ENCODE measurements at regions not wholly inside any gene's neighbourhood (a gene's known extent, or its start where the extent isn't known, plus 50 kb on each side); places are given as distances from the start of the nearest gene placed in this dataset.

DNA sequence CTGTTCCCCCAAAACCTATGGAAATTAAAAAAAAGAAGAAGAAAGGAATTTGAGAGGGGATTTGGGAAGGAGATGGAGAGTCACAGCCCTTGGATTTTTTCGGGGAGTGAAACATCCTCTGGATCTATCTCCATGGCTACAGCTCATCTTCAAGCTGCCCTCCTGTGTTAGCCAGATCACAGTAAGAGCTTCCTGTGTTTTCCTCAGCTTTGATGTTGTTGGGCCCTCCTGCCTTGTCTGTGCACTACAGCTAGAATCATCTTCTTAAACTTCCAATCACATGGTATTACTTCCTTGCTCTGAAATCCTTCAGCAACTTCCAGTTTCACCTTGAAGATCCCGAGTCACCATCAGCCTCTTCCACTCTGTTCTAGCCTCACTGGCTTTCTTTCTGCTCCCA, 207.8 kb upstream of the ZFP64 start:
- TF ChIP-seq ZNF423 (CRISPR knock-in tag; IDR thresholded peaks at IDR 0.05) (no peak), ZNF121 (CRISPR knock-in tag; IDR thresholded peaks at IDR 0.05) (no peak), TCF7 (CRISPR knock-in tag; IDR thresholded peaks at IDR 0.05; ENCODE audit: low read depth) (no peak), TEAD4 (CRISPR knock-in tag; IDR thresholded peaks at IDR 0.05) (no peak), ZNF396 (CRISPR knock-in tag; IDR thresholded peaks at IDR 0.05; ENCODE audit: borderline replicate concordance) (no peak), ELF4 (CRISPR knock-in tag; IDR thresholded peaks at IDR 0.05; ENCODE audit: low read depth) (no peak), CBFB (CRISPR knock-in tag; IDR thresholded peaks at IDR 0.05; ENCODE audit: low read depth) (no peak), EMX1 (CRISPR knock-in tag; IDR thresholded peaks at IDR 0.05) (no peak)
- TF ChIP-seq, protein P1, sequence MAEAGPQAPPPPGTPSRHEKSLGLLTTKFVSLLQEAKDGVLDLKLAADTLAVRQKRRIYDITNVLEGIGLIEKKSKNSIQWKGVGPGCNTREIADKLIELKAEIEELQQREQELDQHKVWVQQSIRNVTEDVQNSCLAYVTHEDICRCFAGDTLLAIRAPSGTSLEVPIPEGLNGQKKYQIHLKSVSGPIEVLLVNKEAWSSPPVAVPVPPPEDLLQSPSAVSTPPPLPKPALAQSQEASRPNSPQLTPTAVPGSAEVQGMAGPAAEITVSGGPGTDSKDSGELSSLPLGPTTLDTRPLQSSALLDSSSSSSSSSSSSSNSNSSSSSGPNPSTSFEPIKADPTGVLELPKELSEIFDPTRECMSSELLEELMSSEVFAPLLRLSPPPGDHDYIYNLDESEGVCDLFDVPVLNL (CRISPR knock-in tag; IDR thresholded peaks at IDR 0.05; ENCODE audit: borderline replicate concordance, low read depth), result no peak
- TF ChIP-seq, protein P2, sequence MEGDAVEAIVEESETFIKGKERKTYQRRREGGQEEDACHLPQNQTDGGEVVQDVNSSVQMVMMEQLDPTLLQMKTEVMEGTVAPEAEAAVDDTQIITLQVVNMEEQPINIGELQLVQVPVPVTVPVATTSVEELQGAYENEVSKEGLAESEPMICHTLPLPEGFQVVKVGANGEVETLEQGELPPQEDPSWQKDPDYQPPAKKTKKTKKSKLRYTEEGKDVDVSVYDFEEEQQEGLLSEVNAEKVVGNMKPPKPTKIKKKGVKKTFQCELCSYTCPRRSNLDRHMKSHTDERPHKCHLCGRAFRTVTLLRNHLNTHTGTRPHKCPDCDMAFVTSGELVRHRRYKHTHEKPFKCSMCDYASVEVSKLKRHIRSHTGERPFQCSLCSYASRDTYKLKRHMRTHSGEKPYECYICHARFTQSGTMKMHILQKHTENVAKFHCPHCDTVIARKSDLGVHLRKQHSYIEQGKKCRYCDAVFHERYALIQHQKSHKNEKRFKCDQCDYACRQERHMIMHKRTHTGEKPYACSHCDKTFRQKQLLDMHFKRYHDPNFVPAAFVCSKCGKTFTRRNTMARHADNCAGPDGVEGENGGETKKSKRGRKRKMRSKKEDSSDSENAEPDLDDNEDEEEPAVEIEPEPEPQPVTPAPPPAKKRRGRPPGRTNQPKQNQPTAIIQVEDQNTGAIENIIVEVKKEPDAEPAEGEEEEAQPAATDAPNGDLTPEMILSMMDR (IDR thresholded peaks at IDR 0.05), result no peak
- TF ChIP-seq, protein P3, sequence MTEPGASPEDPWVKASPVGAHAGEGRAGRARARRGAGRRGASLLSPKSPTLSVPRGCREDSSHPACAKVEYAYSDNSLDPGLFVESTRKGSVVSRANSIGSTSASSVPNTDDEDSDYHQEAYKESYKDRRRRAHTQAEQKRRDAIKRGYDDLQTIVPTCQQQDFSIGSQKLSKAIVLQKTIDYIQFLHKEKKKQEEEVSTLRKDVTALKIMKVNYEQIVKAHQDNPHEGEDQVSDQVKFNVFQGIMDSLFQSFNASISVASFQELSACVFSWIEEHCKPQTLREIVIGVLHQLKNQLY (CRISPR knock-in tag; IDR thresholded peaks at IDR 0.05), result no peak
- TF ChIP-seq, protein P4, sequence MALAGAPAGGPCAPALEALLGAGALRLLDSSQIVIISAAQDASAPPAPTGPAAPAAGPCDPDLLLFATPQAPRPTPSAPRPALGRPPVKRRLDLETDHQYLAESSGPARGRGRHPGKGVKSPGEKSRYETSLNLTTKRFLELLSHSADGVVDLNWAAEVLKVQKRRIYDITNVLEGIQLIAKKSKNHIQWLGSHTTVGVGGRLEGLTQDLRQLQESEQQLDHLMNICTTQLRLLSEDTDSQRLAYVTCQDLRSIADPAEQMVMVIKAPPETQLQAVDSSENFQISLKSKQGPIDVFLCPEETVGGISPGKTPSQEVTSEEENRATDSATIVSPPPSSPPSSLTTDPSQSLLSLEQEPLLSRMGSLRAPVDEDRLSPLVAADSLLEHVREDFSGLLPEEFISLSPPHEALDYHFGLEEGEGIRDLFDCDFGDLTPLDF (CRISPR knock-in tag; IDR thresholded peaks at IDR 0.05), result no peak
- POLR2A ChIA-PET, result no interaction called here
- no peaks in the 10 kb centered on the region for H3K4me1 Mint-ChIP-seq
- no peaks in the 10 kb centered on the region for H3K36me3 Mint-ChIP-seq
- H3K4me3 Mint-ChIP-seq, result no peak overlapping the region
- no peak overlapping the region for H3K27ac Mint-ChIP-seq
- CTCF ChIA-PET, result no interaction called here
- 0 out of 2 replicates have a peak, but pooled peaks cover 3% of the 10 kb centered on the region for H3K27me3 Mint-ChIP-seq (ENCODE audit: low read depth)
- 0 out of 2 replicates have a peak, but pooled peaks cover 3% of the 10 kb centered on the region for H3K9me3 Mint-ChIP-seq
- DNase-seq (ENCODE audit: low spot score) (no peak), ATAC-seq (no peak)

DNA sequence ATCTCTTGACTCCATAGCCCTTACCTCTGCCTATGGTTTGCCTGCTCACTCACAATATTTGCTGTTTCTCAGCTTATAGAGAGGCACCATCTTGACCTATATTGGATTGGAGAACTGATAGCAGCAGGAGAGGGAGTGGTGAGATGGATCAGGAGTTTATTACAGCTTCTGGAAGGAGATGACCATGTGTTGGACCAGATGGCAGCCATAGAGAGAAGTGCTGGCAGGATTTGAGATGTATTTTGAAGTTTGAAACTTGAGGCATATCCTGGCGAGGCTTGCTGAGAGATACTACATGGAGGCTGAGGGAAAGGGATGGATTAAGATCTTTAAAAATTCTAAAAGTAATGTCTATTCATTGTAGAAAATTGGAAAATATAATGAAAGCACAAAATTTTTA, 198.0 kb upstream of the ZFP64 start:
- H3K27me3 Mint-ChIP-seq (ENCODE audit: low read depth), result no peaks in the 10 kb centered on the region
- TF ChIP-seq, protein P5, sequence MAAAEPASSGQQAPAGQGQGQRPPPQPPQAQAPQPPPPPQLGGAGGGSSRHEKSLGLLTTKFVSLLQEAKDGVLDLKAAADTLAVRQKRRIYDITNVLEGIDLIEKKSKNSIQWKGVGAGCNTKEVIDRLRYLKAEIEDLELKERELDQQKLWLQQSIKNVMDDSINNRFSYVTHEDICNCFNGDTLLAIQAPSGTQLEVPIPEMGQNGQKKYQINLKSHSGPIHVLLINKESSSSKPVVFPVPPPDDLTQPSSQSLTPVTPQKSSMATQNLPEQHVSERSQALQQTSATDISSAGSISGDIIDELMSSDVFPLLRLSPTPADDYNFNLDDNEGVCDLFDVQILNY (CRISPR knock-in tag; IDR thresholded peaks at IDR 0.05), result no peak
- no peak for TF ChIP-seq JUN (CRISPR knock-in tag; IDR thresholded peaks at IDR 0.05)
- TF ChIP-seq, protein P6, sequence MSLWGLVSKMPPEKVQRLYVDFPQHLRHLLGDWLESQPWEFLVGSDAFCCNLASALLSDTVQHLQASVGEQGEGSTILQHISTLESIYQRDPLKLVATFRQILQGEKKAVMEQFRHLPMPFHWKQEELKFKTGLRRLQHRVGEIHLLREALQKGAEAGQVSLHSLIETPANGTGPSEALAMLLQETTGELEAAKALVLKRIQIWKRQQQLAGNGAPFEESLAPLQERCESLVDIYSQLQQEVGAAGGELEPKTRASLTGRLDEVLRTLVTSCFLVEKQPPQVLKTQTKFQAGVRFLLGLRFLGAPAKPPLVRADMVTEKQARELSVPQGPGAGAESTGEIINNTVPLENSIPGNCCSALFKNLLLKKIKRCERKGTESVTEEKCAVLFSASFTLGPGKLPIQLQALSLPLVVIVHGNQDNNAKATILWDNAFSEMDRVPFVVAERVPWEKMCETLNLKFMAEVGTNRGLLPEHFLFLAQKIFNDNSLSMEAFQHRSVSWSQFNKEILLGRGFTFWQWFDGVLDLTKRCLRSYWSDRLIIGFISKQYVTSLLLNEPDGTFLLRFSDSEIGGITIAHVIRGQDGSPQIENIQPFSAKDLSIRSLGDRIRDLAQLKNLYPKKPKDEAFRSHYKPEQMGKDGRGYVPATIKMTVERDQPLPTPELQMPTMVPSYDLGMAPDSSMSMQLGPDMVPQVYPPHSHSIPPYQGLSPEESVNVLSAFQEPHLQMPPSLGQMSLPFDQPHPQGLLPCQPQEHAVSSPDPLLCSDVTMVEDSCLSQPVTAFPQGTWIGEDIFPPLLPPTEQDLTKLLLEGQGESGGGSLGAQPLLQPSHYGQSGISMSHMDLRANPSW (CRISPR knock-in tag; conservative IDR thresholded peaks at IDR 0.05; ENCODE audit: low read depth), result no peak
- no peak for TF ChIP-seq NFE2L1 (CRISPR knock-in tag; IDR thresholded peaks at IDR 0.05)
- TF ChIP-seq FOXJ3 (CRISPR knock-in tag; IDR thresholded peaks at IDR 0.05; ENCODE audit: borderline replicate concordance), result no peak
- TF ChIP-seq RORB (CRISPR knock-in tag; IDR thresholded peaks at IDR 0.05), result no peak
- TF ChIP-seq NFYB (CRISPR knock-in tag; conservative IDR thresholded peaks at IDR 0.05; ENCODE audit: low read depth), result no peak
- TF ChIP-seq TP53 (CRISPR knock-in tag; IDR thresholded peaks at IDR 0.05), result no peak
- TF ChIP-seq, protein P3 (CRISPR knock-in tag; IDR thresholded peaks at IDR 0.05), result no peak
- TF ChIP-seq, protein P7, sequence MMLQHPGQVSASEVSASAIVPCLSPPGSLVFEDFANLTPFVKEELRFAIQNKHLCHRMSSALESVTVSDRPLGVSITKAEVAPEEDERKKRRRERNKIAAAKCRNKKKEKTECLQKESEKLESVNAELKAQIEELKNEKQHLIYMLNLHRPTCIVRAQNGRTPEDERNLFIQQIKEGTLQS (CRISPR knock-in tag; conservative IDR thresholded peaks at IDR 0.05), result no peak
- TF ChIP-seq MYBL2 (CRISPR knock-in tag; IDR thresholded peaks at IDR 0.05), result no peak
- TF ChIP-seq, protein P8, sequence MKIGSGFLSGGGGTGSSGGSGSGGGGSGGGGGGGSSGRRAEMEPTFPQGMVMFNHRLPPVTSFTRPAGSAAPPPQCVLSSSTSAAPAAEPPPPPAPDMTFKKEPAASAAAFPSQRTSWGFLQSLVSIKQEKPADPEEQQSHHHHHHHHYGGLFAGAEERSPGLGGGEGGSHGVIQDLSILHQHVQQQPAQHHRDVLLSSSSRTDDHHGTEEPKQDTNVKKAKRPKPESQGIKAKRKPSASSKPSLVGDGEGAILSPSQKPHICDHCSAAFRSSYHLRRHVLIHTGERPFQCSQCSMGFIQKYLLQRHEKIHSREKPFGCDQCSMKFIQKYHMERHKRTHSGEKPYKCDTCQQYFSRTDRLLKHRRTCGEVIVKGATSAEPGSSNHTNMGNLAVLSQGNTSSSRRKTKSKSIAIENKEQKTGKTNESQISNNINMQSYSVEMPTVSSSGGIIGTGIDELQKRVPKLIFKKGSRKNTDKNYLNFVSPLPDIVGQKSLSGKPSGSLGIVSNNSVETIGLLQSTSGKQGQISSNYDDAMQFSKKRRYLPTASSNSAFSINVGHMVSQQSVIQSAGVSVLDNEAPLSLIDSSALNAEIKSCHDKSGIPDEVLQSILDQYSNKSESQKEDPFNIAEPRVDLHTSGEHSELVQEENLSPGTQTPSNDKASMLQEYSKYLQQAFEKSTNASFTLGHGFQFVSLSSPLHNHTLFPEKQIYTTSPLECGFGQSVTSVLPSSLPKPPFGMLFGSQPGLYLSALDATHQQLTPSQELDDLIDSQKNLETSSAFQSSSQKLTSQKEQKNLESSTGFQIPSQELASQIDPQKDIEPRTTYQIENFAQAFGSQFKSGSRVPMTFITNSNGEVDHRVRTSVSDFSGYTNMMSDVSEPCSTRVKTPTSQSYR (CRISPR knock-in tag; IDR thresholded peaks at IDR 0.05), result no peak
- no peak for TF ChIP-seq CREM (CRISPR knock-in tag; IDR thresholded peaks at IDR 0.05)
- no peak for TF ChIP-seq ZNF423 (CRISPR knock-in tag; IDR thresholded peaks at IDR 0.05)

More for the DNA sequence above, 198.0 kb upstream of the ZFP64 start:
- CTCF ChIA-PET, result no interaction called here
- Mint-ChIP-seq H3K4me3 (no peak overlapping the region), H3K4me1 (peaks cover 12% of the 10 kb centered on the region), H3K27ac (no peak overlapping the region), H3K9me3 (peaks cover 35% of the 10 kb centered on the region), H3K36me3 (no peaks in the 10 kb centered on the region)
- POLR2A ChIA-PET, result no interaction called here
- DNase-seq (ENCODE audit: low spot score) (no peak), ATAC-seq (no peak)

Data from WTC11 (cell line).